Mesenchymal stem cell (in vitro differentiated cells and primary cell): ENCODE measurements at regions not wholly inside any gene's neighbourhood (a gene's known extent, or its start where the extent isn't known, plus 50 kb on each side); places are given as distances from the start of the nearest gene placed in this dataset.

Experiments
- DNase-seq: peaks from one replicate; pipeline ENCODE4 v3.0.0-alpha.2; 2013
- H2AFZ ChIP-seq: one replicate; pipeline ENCODE4 v1.6.1; 2013; ENCODE audit warnings: low read depth, mild to moderate bottlenecking, control low read depth, inconsistent platforms, low read length, moderate library complexity
- H2AK5ac ChIP-seq: 2 replicates; pipeline ENCODE4 v1.6.1; 2013; ENCODE audit warnings: low read length, moderate library complexity, mild to moderate bottlenecking, inconsistent platforms; ENCODE audit not compliant: severe bottlenecking
- H2BK120ac ChIP-seq: one replicate; pipeline ENCODE4 v1.6.1; 2013; ENCODE audit warnings: low read depth, mild to moderate bottlenecking, inconsistent platforms, low read length, moderate library complexity
- H2BK12ac ChIP-seq, 2 experiments: one replicate each; pipeline ENCODE4 v1.6.1; 2013; ENCODE audit warnings: inconsistent platforms in 2 of 2, low read length in 2 of 2, mild to moderate bottlenecking in 2 of 2, moderate library complexity in 2 of 2, control low read depth in 1 of 2
- H2BK15ac ChIP-seq: one replicate; pipeline ENCODE4 v1.6.1; 2013; ENCODE audit warnings: mild to moderate bottlenecking, low read depth, inconsistent platforms; ENCODE audit not compliant: poor library complexity, severe bottlenecking
- H2BK5ac ChIP-seq: 2 replicates; pipeline ENCODE4 v1.6.1; 2013; ENCODE audit warnings: low read depth, mild to moderate bottlenecking, low read length, control low read depth, inconsistent platforms; ENCODE audit not compliant: poor library complexity, severe bottlenecking
- H3K14ac ChIP-seq, 2 experiments: one replicate each; pipeline ENCODE4 v1.6.1; 2013; ENCODE audit warnings: inconsistent platforms in 2 of 2, low read length in 2 of 2, control low read depth in 1 of 2, mild to moderate bottlenecking in 1 of 2, moderate library complexity in 1 of 2
- H3K18ac ChIP-seq, 2 experiments: one replicate each; pipeline ENCODE4 v1.6.1; 2013; ENCODE audit warnings: inconsistent platforms in 2 of 2, low read length in 2 of 2, control low read depth in 1 of 2, low read depth in 1 of 2, mild to moderate bottlenecking in 1 of 2
- H3K23ac ChIP-seq, 2 experiments: one replicate each; pipeline ENCODE4 v1.6.1; 2013; ENCODE audit warnings: inconsistent platforms in 2 of 2, low read length in 2 of 2, mild to moderate bottlenecking in 2 of 2, moderate library complexity in 2 of 2, control low read depth in 1 of 2
- H3K27ac ChIP-seq: 2 replicates; pipeline ENCODE4 v1.5.1; 2013; ENCODE audit warnings: mild to moderate bottlenecking, moderate library complexity, low read length, control low read depth, inconsistent platforms; ENCODE audit not compliant: poor library complexity, severe bottlenecking
- H3K27me3 ChIP-seq, 2 experiments: 2 replicates each; pipeline versions ENCODE4 v1.6.1 to v1.7.0; 2013; ENCODE audit warnings: low read length in 2 of 2, mild to moderate bottlenecking in 2 of 2, moderate library complexity in 2 of 2, control low read depth in 1 of 2, inconsistent platforms in 1 of 2; ENCODE audit not compliant: control insufficient read depth in 1 of 2, insufficient read depth in 1 of 2
- H3K36me3 ChIP-seq, 2 experiments: 2 replicates each; pipeline versions ENCODE4 v1.6.1 to v1.7.0; 2013; ENCODE audit warnings: low read length in 2 of 2, control low read depth in 1 of 2, inconsistent platforms in 1 of 2, low read depth in 1 of 2, mild to moderate bottlenecking in 1 of 2; ENCODE audit not compliant: insufficient read depth in 2 of 2, control insufficient read depth in 1 of 2
- H3K4ac ChIP-seq, 2 experiments: one replicate each; pipeline ENCODE4 v1.6.1; 2013; ENCODE audit warnings: inconsistent platforms in 2 of 2, low read length in 2 of 2, mild to moderate bottlenecking in 2 of 2, moderate library complexity in 2 of 2, control low read depth in 1 of 2, low read depth in 1 of 2
- H3K4me1 ChIP-seq: 2 replicates; pipeline ENCODE4 v1.6.1; 2013; ENCODE audit warnings: low read depth, low read length, control low read depth; ENCODE audit not compliant: control insufficient read depth, insufficient read depth
- H3K4me2 ChIP-seq: 2 replicates; pipeline ENCODE4 v1.6.1; 2013; ENCODE audit warnings: low read length, mild to moderate bottlenecking, inconsistent platforms; ENCODE audit not compliant: poor library complexity, severe bottlenecking
- H3K4me3 ChIP-seq, 2 experiments: 2 replicates each; pipeline versions ENCODE4 v1.5.1 to v1.7.0; 2013; ENCODE audit warnings: low read length in 2 of 2, mild to moderate bottlenecking in 2 of 2, control low read depth in 1 of 2, low read depth in 1 of 2; ENCODE audit not compliant: insufficient read depth in 1 of 2
- H3K79me1 ChIP-seq: replicated peaks from 2 replicates; pipeline ENCODE4 v1.6.1; 2013; ENCODE audit warnings: mild to moderate bottlenecking, control low read depth, low read length, inconsistent platforms; ENCODE audit not compliant: poor library complexity, severe bottlenecking
- H3K9ac ChIP-seq: 2 replicates; pipeline ENCODE4 v1.7.0; 2013; ENCODE audit warnings: mild to moderate bottlenecking, low read length, moderate library complexity
- H3K9me3 ChIP-seq: 2 replicates; pipeline ENCODE4 v1.7.0; 2013; ENCODE audit warnings: mild to moderate bottlenecking, low read length; ENCODE audit not compliant: control insufficient read depth
- H4K8ac ChIP-seq: one replicate; pipeline ENCODE4 v1.6.1; 2013; ENCODE audit warnings: inconsistent platforms, mild to moderate bottlenecking, low read length, moderate library complexity
- H4K91ac ChIP-seq: one replicate; pipeline ENCODE4 v1.6.1; 2013; ENCODE audit warnings: mild to moderate bottlenecking, low read length, inconsistent platforms
- WGBS: methylation state at CpG from one replicate; pipeline ENCODE4 v1.1.7; 2013; ENCODE audit warnings: mixed read lengths; 5-methylcytosine and 5-hydroxymethylcytosine counted together

- no peak overlapping the region for H3K23ac ChIP-seq
- no peak overlapping the region for H3K18ac ChIP-seq
- H2BK12ac ChIP-seq: no peak overlapping the region
- no peak overlapping the region for H3K14ac ChIP-seq
- H4K8ac ChIP-seq: no peak overlapping the region
- H3K9me3 ChIP-seq: no peaks in the 10 kb centered on the region
- H3K4me3 ChIP-seq: no peak overlapping the region
- H2AFZ ChIP-seq: no peak overlapping the region
- no peak overlapping the region for H2BK5ac ChIP-seq
- H2BK120ac ChIP-seq: no peak overlapping the region
- no peak overlapping the region for H3K27ac ChIP-seq
- H3K27me3 ChIP-seq: no peaks in the 10 kb centered on the region
- 85% methylated on average over 3 of the region's 3 CpGs for WGBS
- no peak overlapping the region for H3K4ac ChIP-seq
- no peak for DNase-seq
- H2BK15ac ChIP-seq: no peak overlapping the region
- H3K4me1 ChIP-seq: no peaks in the 10 kb centered on the region
- H2AK5ac ChIP-seq: no peak overlapping the region
- H3K4me2 ChIP-seq: no peak overlapping the region
- H3K9ac ChIP-seq: no peak overlapping the region
- no peak overlapping the region for H4K91ac ChIP-seq
- no peaks in the 10 kb centered on the region for H3K36me3 ChIP-seq
- no peaks in the 10 kb centered on the region for H3K79me1 ChIP-seq
Observed at GRCh38 chr2:59856391-59856790, 697.1 kb downstream of the BCL11A start.

GRCh38 chr2:59853032-59853431 lies 700.4 kb downstream of the BCL11A start:
- no peak overlapping the region for H2AK5ac ChIP-seq
- H2AFZ ChIP-seq: no peak overlapping the region
- H4K91ac ChIP-seq: no peak overlapping the region
- no peak overlapping the region for H3K4me2 ChIP-seq
- no peak overlapping the region for H3K27ac ChIP-seq
- no peak for DNase-seq
- H3K4ac ChIP-seq: no peak overlapping the region
- H3K9me3 ChIP-seq: no peaks in the 10 kb centered on the region
- H2BK12ac ChIP-seq: no peak overlapping the region
- no peak overlapping the region for H3K23ac ChIP-seq
- no peak overlapping the region for H3K9ac ChIP-seq
- no peaks in the 10 kb centered on the region for H3K27me3 ChIP-seq
- H3K36me3 ChIP-seq: no peaks in the 10 kb centered on the region
- WGBS: 80% methylated on average over 4 of the region's 4 CpGs
- H2BK15ac ChIP-seq: no peak overlapping the region
- no peak overlapping the region for H4K8ac ChIP-seq
- no peak overlapping the region for H2BK120ac ChIP-seq
- H3K4me1 ChIP-seq: no peaks in the 10 kb centered on the region
- H3K18ac ChIP-seq: no peak overlapping the region
- no peak overlapping the region for H3K14ac ChIP-seq
- no peak overlapping the region for H2BK5ac ChIP-seq
- no peak overlapping the region for H3K4me3 ChIP-seq
- no peaks in the 10 kb centered on the region for H3K79me1 ChIP-seq

- H4K91ac ChIP-seq: no peak overlapping the region
- H2BK120ac ChIP-seq: no peak overlapping the region
- no peaks in the 10 kb centered on the region for H3K36me3 ChIP-seq
- H2BK12ac ChIP-seq: no peak overlapping the region
- no peak for DNase-seq
- H3K4me1 ChIP-seq: no peaks in the 10 kb centered on the region
- no peaks in the 10 kb centered on the region for H3K27me3 ChIP-seq
- H3K14ac ChIP-seq: no peak overlapping the region
- no peak overlapping the region for H3K4ac ChIP-seq
- H2BK5ac ChIP-seq: no peak overlapping the region
- no peak overlapping the region for H3K4me2 ChIP-seq
- H3K9ac ChIP-seq: no peak overlapping the region
- H2BK15ac ChIP-seq: no peak overlapping the region
- H3K18ac ChIP-seq: no peak overlapping the region
- no peak overlapping the region for H4K8ac ChIP-seq
- no peak overlapping the region for H3K23ac ChIP-seq
- no peaks in the 10 kb centered on the region for H3K9me3 ChIP-seq
- H2AK5ac ChIP-seq: no peak overlapping the region
- no peak overlapping the region for H2AFZ ChIP-seq
- H3K27ac ChIP-seq: no peak overlapping the region
- H3K4me3 ChIP-seq: no peak overlapping the region
- no peaks in the 10 kb centered on the region for H3K79me1 ChIP-seq
Observed at GRCh38 chr2:59851836-59852475, 701.5 kb downstream of the BCL11A start.

GRCh38 chr2:59850554-59850953 lies 702.9 kb downstream of the BCL11A start:
- Histone ChIP-seq H3K27me3 (no peaks in the 10 kb centered on the region), H2BK120ac (no peak overlapping the region), H3K4me1 (no peaks in the 10 kb centered on the region), H3K27ac (no peak overlapping the region), H2BK15ac (no peak overlapping the region), H3K4me2 (no peak overlapping the region), H2AK5ac (no peak overlapping the region), H2BK5ac (no peak overlapping the region), H3K9me3 (no peaks in the 10 kb centered on the region), H3K4me3 (no peak overlapping the region), H3K18ac (no peak overlapping the region), H4K91ac (no peak overlapping the region), H3K4ac (no peak overlapping the region), H4K8ac (no peak overlapping the region), H3K23ac (no peak overlapping the region), H3K14ac (no peak overlapping the region), H3K9ac (no peak overlapping the region), H3K79me1 (no peaks in the 10 kb centered on the region), H3K36me3 (no peaks in the 10 kb centered on the region), H2AFZ (no peak overlapping the region), H2BK12ac (no peak overlapping the region)
- 94% methylated on average over 5 of the region's 6 CpGs for WGBS
- DNase-seq: no peak
